WI38 (cell line): ENCODE measurements at regions not wholly inside any gene's neighbourhood (a gene's known extent, or its start where the extent isn't known, plus 50 kb on each side); places are given as distances from the start of the nearest gene placed in this dataset.

ENCODE experiments used
- H3K4me3 ChIP-seq: 2 replicates; pipeline ENCODE4 v1.5.1; 2011; ENCODE audit warnings: low read depth, mild to moderate bottlenecking, control low read depth, low read length
- TF ChIP-seq, protein P1 (sequence below): IDR thresholded peaks from 2 replicates; pipeline ENCODE4 v1.5.1; 2012; ENCODE audit warnings: low read depth, mild to moderate bottlenecking, control low read depth, low read length

GRCh38 chr2:147506889-147507288 lies 337.9 kb upstream of the ACVR2A start:
- H3K4me3 ChIP-seq, result no peak overlapping the region
- TF ChIP-seq, protein P1, sequence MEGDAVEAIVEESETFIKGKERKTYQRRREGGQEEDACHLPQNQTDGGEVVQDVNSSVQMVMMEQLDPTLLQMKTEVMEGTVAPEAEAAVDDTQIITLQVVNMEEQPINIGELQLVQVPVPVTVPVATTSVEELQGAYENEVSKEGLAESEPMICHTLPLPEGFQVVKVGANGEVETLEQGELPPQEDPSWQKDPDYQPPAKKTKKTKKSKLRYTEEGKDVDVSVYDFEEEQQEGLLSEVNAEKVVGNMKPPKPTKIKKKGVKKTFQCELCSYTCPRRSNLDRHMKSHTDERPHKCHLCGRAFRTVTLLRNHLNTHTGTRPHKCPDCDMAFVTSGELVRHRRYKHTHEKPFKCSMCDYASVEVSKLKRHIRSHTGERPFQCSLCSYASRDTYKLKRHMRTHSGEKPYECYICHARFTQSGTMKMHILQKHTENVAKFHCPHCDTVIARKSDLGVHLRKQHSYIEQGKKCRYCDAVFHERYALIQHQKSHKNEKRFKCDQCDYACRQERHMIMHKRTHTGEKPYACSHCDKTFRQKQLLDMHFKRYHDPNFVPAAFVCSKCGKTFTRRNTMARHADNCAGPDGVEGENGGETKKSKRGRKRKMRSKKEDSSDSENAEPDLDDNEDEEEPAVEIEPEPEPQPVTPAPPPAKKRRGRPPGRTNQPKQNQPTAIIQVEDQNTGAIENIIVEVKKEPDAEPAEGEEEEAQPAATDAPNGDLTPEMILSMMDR, result no peak

DNA sequence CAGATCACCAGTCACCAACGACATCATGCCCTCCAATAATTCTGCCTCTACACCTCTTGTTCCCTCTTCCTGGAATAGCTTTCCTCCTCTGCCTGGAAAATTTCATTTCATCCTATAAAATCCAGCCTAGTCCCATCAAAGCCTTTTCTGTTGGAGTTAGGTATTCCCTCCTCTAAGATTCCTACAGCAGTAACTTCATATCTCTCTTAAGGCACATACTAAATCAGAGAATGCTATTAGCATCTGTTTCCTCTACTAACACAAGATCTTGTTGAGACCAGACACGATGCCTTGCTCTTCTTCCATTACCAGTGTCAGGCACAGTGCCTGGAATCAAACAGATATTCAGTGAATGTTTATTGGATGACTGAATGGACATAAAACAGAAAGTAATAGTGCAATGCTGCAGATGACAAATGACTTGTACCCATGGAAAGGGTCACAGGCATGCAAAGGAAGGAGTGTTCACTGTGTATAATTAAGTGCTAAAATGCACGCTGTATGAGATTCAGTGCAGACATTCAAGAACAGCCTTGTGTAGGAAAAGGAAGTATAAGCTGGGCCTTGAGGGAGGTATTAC lies 342.0 kb upstream of the ACVR2A start:
- no peak overlapping the region for H3K4me3 ChIP-seq
- TF ChIP-seq, protein P1, result no peak

- no peak overlapping the region for H3K4me3 ChIP-seq
- TF ChIP-seq, protein P1, result no peak
These were observed 342.9 kb upstream of the ACVR2A start for GRCh38 chr2:147501968-147502367.

DNA sequence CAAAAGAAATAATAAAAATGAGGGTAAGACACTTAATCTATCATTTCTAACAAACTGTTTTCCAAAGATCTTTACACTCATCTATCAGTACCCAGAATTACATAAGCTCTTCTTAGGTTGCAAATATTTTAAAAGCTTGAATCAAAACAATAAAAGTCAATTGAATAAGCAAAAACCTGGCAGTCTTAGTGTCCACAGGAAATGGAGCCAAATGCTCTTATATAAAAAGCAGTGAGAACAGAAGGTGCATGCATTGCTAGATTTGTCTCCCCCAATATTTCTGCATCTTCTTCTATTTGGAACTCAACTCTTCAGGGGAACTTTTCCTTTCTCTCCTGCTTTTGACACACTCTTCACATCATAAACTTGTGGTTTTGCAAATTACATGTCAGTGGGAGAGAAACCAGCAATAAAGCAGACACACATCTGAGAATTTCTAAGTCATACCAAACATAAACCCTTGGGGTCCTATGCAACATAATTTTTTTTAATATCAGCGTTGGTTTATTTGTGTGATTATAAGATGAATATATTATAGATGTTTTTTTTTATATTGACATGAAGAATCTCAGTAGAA lies 343.9 kb upstream of the ACVR2A start:
- no peak overlapping the region for H3K4me3 ChIP-seq

DNA sequence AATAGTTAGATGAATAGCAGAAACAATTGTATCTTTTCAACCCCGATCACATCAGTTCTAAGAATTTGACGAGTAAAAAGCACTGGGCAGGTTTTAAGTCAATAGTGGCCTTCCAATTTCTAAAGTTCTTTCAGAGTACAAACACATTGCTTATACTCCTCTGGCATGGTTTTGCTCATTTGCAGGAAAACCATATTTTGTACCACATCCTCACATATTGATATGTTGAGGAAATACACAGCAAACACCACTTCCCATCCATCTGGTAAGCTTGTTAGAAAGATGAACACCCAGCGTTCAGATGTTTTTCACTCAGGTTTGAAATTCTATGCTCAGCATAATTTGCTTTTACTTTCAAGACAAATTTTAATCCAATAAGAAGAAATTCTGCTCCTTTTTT lies 344.6 kb upstream of the ACVR2A start:
- no peak overlapping the region for H3K4me3 ChIP-seq
- TF ChIP-seq, protein P1, result no peak

More for the DNA sequence above, 343.9 kb upstream of the ACVR2A start:
- TF ChIP-seq, protein P1, result no peak

DNA sequence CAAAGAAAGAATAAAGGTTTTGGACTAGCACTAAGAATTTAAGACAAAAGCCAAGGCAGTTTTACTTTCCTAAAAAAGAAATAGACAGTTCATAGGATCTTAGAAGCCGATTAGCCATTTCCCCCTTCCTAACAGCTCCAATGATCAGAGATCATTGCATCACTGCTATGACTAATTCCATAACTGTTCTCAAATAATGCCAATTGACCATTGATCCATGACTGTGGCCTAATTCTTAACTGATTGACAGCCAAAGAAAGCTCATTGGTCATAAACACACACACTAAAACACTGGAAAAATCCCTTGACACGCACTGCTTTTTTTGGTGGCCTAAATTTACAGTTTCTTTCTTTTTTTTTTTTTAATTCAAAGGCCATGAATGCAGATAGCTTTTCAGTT lies 345.0 kb upstream of the ACVR2A start:
- no peak overlapping the region for H3K4me3 ChIP-seq
- TF ChIP-seq, protein P1, result no peak

DNA sequence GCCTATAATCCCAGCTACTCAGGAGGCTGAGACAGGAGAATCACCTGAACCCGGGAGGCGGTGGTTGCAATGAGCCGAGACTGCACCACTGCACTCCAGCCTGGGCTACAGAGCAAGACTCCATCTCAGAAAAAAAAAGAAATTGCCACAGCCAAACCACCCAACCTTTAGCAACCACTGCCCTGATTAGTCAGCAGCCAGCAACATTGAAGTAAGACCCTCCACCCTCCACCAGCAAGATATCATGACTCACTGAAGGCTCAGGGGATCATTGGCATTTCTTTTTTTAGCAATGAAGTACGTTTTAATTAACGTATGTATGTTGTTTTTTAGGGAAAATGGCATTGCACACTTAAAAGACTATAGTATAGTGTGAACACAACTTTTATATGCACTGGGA lies 349.1 kb upstream of the ACVR2A start:
- TF ChIP-seq, protein P1, result no peak
- no peak overlapping the region for H3K4me3 ChIP-seq
